ENCODE measurements at regions not wholly inside any gene's neighbourhood (a gene's known extent, or its start where the extent isn't known, plus 50 kb on each side); places are given as distances from the start of the nearest gene placed in this dataset.

- TF ChIP-seq FOXM1 (IDR thresholded peaks at IDR 0.05; ENCODE audit: borderline replicate concordance, low read depth) (no peak), TEAD4 (IDR thresholded peaks at IDR 0.05) (no peak), EGR1 (IDR thresholded peaks at IDR 0.05) (no peak), CEBPB (IDR thresholded peaks at IDR 0.05) (no peak), YY1 (IDR thresholded peaks at IDR 0.05; ENCODE audit: low read depth) (no peak), REST (IDR thresholded peaks at IDR 0.05; ENCODE audit: low read depth) (no peak), MAX (IDR thresholded peaks at IDR 0.05) (no peak), CREB1 (IDR thresholded peaks at IDR 0.05; ENCODE audit: low read depth) (no peak), EP300 (IDR thresholded peaks at IDR 0.05; ENCODE audit: borderline replicate concordance) (no peak)
Observed at GRCh38 chr13:29958476-29958875, 108.1 kb upstream of the UBL3 start.

- TF ChIP-seq EGR1 (IDR thresholded peaks at IDR 0.05) (no peak), CREB1 (IDR thresholded peaks at IDR 0.05; ENCODE audit: low read depth) (no peak), TEAD4 (IDR thresholded peaks at IDR 0.05) (no peak), YY1 (IDR thresholded peaks at IDR 0.05; ENCODE audit: low read depth) (no peak), MAX (IDR thresholded peaks at IDR 0.05) (no peak), CEBPB (IDR thresholded peaks at IDR 0.05) (no peak), NFIC (IDR thresholded peaks at IDR 0.05) (no peak), USF1 (IDR thresholded peaks at IDR 0.05) (no peak), REST (IDR thresholded peaks at IDR 0.05; ENCODE audit: low read depth) (no peak), ZBTB7A (IDR thresholded peaks at IDR 0.05; ENCODE audit: low read depth) (no peak), TAF1 (IDR thresholded peaks at IDR 0.05; ENCODE audit: low read depth) (no peak), EP300 (IDR thresholded peaks at IDR 0.05; ENCODE audit: borderline replicate concordance) (no peak), RAD21 (IDR thresholded peaks at IDR 0.05; ENCODE audit: low read depth) (no peak), FOXM1 (IDR thresholded peaks at IDR 0.05; ENCODE audit: borderline replicate concordance, low read depth) (no peak), TCF12 (IDR thresholded peaks at IDR 0.05; ENCODE audit: low read depth) (no peak)
Observed at GRCh38 chr13:29957320-29957719, 106.9 kb upstream of the UBL3 start.

GRCh38 chr13:29956853-29957252 lies 106.4 kb upstream of the UBL3 start:
- TF ChIP-seq ZBTB7A (IDR thresholded peaks at IDR 0.05; ENCODE audit: low read depth) (no peak), YY1 (IDR thresholded peaks at IDR 0.05; ENCODE audit: low read depth) (no peak), REST (IDR thresholded peaks at IDR 0.05; ENCODE audit: low read depth) (no peak), TCF12 (IDR thresholded peaks at IDR 0.05; ENCODE audit: low read depth) (no peak), MAX (IDR thresholded peaks at IDR 0.05) (no peak), TEAD4 (IDR thresholded peaks at IDR 0.05) (no peak), EGR1 (IDR thresholded peaks at IDR 0.05) (no peak), CREB1 (IDR thresholded peaks at IDR 0.05; ENCODE audit: low read depth) (no peak), EP300 (IDR thresholded peaks at IDR 0.05; ENCODE audit: borderline replicate concordance) (no peak), TAF1 (IDR thresholded peaks at IDR 0.05; ENCODE audit: low read depth) (no peak), NFIC (IDR thresholded peaks at IDR 0.05) (no peak), RAD21 (IDR thresholded peaks at IDR 0.05; ENCODE audit: low read depth) (no peak), CEBPB (IDR thresholded peaks at IDR 0.05) (no peak), USF1 (IDR thresholded peaks at IDR 0.05) (no peak), FOXM1 (IDR thresholded peaks at IDR 0.05; ENCODE audit: borderline replicate concordance, low read depth) (no peak)

- no peak for TF ChIP-seq NFIC (IDR thresholded peaks at IDR 0.05)
- TF ChIP-seq TEAD4 (IDR thresholded peaks at IDR 0.05): no peak
- TF ChIP-seq EGR1 (IDR thresholded peaks at IDR 0.05): no peak
- no peak for TF ChIP-seq ZBTB7A (IDR thresholded peaks at IDR 0.05; ENCODE audit: low read depth)
- TF ChIP-seq CREB1 (IDR thresholded peaks at IDR 0.05; ENCODE audit: low read depth): no peak
- no peak for TF ChIP-seq TAF1 (IDR thresholded peaks at IDR 0.05; ENCODE audit: low read depth)
- TF ChIP-seq REST (IDR thresholded peaks at IDR 0.05; ENCODE audit: low read depth): no peak
- TF ChIP-seq CEBPB (IDR thresholded peaks at IDR 0.05): no peak
- no peak for TF ChIP-seq EP300 (IDR thresholded peaks at IDR 0.05; ENCODE audit: borderline replicate concordance)
- no peak for TF ChIP-seq YY1 (IDR thresholded peaks at IDR 0.05; ENCODE audit: low read depth)
- TF ChIP-seq TCF12 (IDR thresholded peaks at IDR 0.05; ENCODE audit: low read depth): no peak
- TF ChIP-seq RAD21 (IDR thresholded peaks at IDR 0.05; ENCODE audit: low read depth): no peak
- no peak for TF ChIP-seq FOXM1 (IDR thresholded peaks at IDR 0.05; ENCODE audit: borderline replicate concordance, low read depth)
- TF ChIP-seq MAX (IDR thresholded peaks at IDR 0.05): no peak
- TF ChIP-seq USF1 (IDR thresholded peaks at IDR 0.05): no peak
Observed at GRCh38 chr13:29955137-29955650, 104.8 kb upstream of the UBL3 start.

Measured in Ishikawa (cell line).